GM19328 (cell line): ENCODE measurements at regions not wholly inside any gene's neighbourhood (a gene's known extent, or its start where the extent isn't known, plus 50 kb on each side); places are given as distances from the start of the nearest gene placed in this dataset.

ENCODE experiments used
- ATAC-seq: cut with Tn5 transposase; IDR thresholded peaks from one replicate; pipeline ENCODE4 v1.9.1; 2021; ENCODE audit warnings: mild to moderate bottlenecking, moderate library complexity; ENCODE audit not compliant: unreplicated experiment

- no peak for ATAC-seq
These were observed 79.2 kb upstream of the DKK2 start for GRCh38 chr4:107115185-107115847.

- ATAC-seq = no peak
These were observed 77.9 kb upstream of the DKK2 start for GRCh38 chr4:107114059-107114458.

- ATAC-seq = no peak
These were observed 62.3 kb upstream of the DKK2 start for GRCh38 chr4:107098401-107098800.

- no peak for ATAC-seq
These were observed 58.9 kb upstream of the DKK2 start for GRCh38 chr4:107094976-107095375.

GRCh38 chr4:107094332-107094731, 58.2 kb upstream of the DKK2 start:
- peak; percentile 50 for ATAC-seq
